ENCODE measurements at regions not wholly inside any gene's neighbourhood (a gene's known extent, or its start where the extent isn't known, plus 50 kb on each side); places are given as distances from the start of the nearest gene placed in this dataset.

DNA sequence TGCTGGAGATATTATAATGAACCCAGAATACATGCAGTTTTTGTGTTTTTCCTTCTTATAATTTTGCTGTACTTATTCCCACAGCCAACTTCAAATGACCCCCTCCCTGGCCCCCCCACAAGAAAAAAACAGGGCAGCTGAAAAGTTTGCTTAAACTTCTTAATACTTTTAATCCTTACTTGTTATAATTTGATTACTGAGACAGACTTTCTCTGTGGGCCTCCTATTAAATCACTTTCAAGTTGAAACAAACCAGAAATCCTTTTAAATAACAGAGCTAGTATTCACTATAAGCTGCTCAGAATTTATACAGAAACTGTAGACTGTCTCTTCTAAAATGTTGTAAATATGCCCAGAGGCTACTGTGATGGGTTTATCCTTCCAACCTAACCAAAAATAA is 106.3 kb downstream of the CENPW start:
- H3K9me3 ChIP-seq (replicated peaks; ENCODE audit: control insufficient read depth, insufficient read depth, low read length): no peaks in the 10 kb centered on the region
- H3K4me3 ChIP-seq: no peak overlapping the region
- H3K27me3 ChIP-seq (replicated peaks in 1 of 2; ENCODE audit: control insufficient read depth in 2 of 2, insufficient read depth in 2 of 2, low read length in 1 of 2): no peaks in the 10 kb centered on the region
- SMC1A ChIA-PET (ENCODE audit: uncharacterized antibody, unreplicated experiment): no interaction called here
- no peaks in the 10 kb centered on the region for H3K36me3 ChIP-seq (ENCODE audit: control insufficient read depth in 2 of 2, insufficient read depth in 2 of 2, low read length in 1 of 2)
- DNase-seq (ENCODE audit: low read depth, low spot score) (no peak), FAIRE-seq (no peak), ATAC-seq (no peak)
- POLR2A ChIA-PET: no interaction called here
- H3K9ac ChIP-seq (ENCODE audit: control insufficient read depth, insufficient read depth, low read length): no peak overlapping the region
- H3K4me1 ChIP-seq (ENCODE audit: control insufficient read depth, insufficient read depth, low read length): no peaks in the 10 kb centered on the region
- no TSS peak for BruUV-seq (replicated peaks)
- CTCF ChIA-PET: interaction anchor here (0.9 kb wide), 1 partner anchor 9 kb away, joined by 3 read pairs; no protein-coding TSS in a partner anchor
- in situ Hi-C loops (cut with MboI) (no loop called here), intact Hi-C loops (cut with micrococcal nuclease; ENCODE audit: unreplicated experiment) (no loop called here)
- no peaks in the 10 kb centered on the region for H4K20me1 ChIP-seq (ENCODE audit: control insufficient read depth, insufficient read depth)
- no peak overlapping the region for H3K27ac ChIP-seq (ENCODE audit: control insufficient read depth, insufficient read depth)
- H2AFZ ChIP-seq (ENCODE audit: control insufficient read depth, low read depth, low read length): no peak overlapping the region
- TF ChIP-seq POLR2AphosphoS5 (IDR thresholded peaks at IDR 0.05; ENCODE audit: low read length) (no peak), WRNIP1 (IDR thresholded peaks at IDR 0.05; ENCODE audit: borderline replicate concordance, low read depth, low read length) (no peak), SMARCA5 (IDR thresholded peaks at IDR 0.05) (no peak), DPF2 (IDR thresholded peaks at IDR 0.05) (no peak), PAX8 (IDR thresholded peaks at IDR 0.05) (no peak), FOS (IDR thresholded peaks at IDR 0.05; ENCODE audit: borderline replicate concordance, extremely low read depth, insufficient read length) (no peak), SP1 (IDR thresholded peaks at IDR 0.05; ENCODE audit: low read depth, low read length) (no peak), RELA (IDR thresholded peaks at IDR 0.05; ENCODE audit: borderline replicate concordance, partially characterized antibody) (no peak), TCF12 (IDR thresholded peaks at IDR 0.05; ENCODE audit: low read depth, low read length) (no peak), ZNF384 (IDR thresholded peaks at IDR 0.05; ENCODE audit: borderline replicate concordance, low read depth, low read length) (no peak), ASH2L (IDR thresholded peaks at IDR 0.05; ENCODE audit: borderline replicate concordance, low read depth) (no peak)
- TF ChIP-seq, protein P1, sequence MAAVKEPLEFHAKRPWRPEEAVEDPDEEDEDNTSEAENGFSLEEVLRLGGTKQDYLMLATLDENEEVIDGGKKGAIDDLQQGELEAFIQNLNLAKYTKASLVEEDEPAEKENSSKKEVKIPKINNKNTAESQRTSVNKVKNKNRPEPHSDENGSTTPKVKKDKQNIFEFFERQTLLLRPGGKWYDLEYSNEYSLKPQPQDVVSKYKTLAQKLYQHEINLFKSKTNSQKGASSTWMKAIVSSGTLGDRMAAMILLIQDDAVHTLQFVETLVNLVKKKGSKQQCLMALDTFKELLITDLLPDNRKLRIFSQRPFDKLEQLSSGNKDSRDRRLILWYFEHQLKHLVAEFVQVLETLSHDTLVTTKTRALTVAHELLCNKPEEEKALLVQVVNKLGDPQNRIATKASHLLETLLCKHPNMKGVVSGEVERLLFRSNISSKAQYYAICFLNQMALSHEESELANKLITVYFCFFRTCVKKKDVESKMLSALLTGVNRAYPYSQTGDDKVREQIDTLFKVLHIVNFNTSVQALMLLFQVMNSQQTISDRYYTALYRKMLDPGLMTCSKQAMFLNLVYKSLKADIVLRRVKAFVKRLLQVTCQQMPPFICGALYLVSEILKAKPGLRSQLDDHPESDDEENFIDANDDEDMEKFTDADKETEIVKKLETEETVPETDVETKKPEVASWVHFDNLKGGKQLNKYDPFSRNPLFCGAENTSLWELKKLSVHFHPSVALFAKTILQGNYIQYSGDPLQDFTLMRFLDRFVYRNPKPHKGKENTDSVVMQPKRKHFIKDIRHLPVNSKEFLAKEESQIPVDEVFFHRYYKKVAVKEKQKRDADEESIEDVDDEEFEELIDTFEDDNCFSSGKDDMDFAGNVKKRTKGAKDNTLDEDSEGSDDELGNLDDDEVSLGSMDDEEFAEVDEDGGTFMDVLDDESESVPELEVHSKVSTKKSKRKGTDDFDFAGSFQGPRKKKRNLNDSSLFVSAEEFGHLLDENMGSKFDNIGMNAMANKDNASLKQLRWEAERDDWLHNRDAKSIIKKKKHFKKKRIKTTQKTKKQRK (IDR thresholded peaks at IDR 0.05; ENCODE audit: low read depth, low read length): no peak
- TF ChIP-seq, protein P2, sequence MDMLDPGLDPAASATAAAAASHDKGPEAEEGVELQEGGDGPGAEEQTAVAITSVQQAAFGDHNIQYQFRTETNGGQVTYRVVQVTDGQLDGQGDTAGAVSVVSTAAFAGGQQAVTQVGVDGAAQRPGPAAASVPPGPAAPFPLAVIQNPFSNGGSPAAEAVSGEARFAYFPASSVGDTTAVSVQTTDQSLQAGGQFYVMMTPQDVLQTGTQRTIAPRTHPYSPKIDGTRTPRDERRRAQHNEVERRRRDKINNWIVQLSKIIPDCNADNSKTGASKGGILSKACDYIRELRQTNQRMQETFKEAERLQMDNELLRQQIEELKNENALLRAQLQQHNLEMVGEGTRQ (IDR thresholded peaks at IDR 0.05; ENCODE audit: borderline replicate concordance, low read depth, low read length): no peak
- TF ChIP-seq, protein P3, sequence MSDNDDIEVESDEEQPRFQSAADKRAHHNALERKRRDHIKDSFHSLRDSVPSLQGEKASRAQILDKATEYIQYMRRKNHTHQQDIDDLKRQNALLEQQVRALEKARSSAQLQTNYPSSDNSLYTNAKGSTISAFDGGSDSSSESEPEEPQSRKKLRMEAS (IDR thresholded peaks at IDR 0.05; ENCODE audit: low read depth, low read length): no peak
- no peaks in the 10 kb centered on the region for H3K79me2 ChIP-seq (ENCODE audit: control insufficient read depth, insufficient read depth, low read length)
- H3K4me2 ChIP-seq (ENCODE audit: control insufficient read depth, insufficient read depth): no peak overlapping the region
- RAD21 ChIA-PET (ENCODE audit: unreplicated experiment): no interaction called here

All from GM12878 (cell line).